ENCODE measurements at regions not wholly inside any gene's neighbourhood (a gene's known extent, or its start where the extent isn't known, plus 50 kb on each side); places are given as distances from the start of the nearest gene placed in this dataset.

GRCh38 chr6:3634280-3634816 lies 117.2 kb downstream of the PXDC1 start:
- TF ChIP-seq CTCF (IDR thresholded peaks at IDR 0.05 in 8 of 11, conservative IDR thresholded peaks at IDR 0.05 in 3 of 11) (no peak), POLR2A (IDR thresholded peaks at IDR 0.05) (no peak)

Data from spleen (tissue), 7 donors.